H1 (cell line): ENCODE measurements at regions not wholly inside any gene's neighbourhood (a gene's known extent, or its start where the extent isn't known, plus 50 kb on each side); places are given as distances from the start of the nearest gene placed in this dataset.

Experiments
- CTCF ChIA-PET: fragments of 300-600 bp; sonication (Branson Sonifier 250); formaldehyde crosslinking; loops from one replicate; lab custom pipeline; 2021; ENCODE audit not compliant: partially characterized antibody; lab: Charles Lee
- POLR2A ChIA-PET: fragments of 300-600 bp; sonication (Branson Sonifier 250); formaldehyde crosslinking; loops from one replicate; lab custom pipeline; 2021; ENCODE audit warnings: inconsistent platforms; ENCODE audit not compliant: partially characterized antibody; lab: Charles Lee
- DNase-seq, 2 experiments: peaks; one replicate each; pipeline versions ENCODE4 v3.0.0 to v3.0.0-alpha.2; 2010 to 2022; ENCODE audit warnings: low spot score in 2 of 2, low read depth in 1 of 2, mixed read lengths in 1 of 2
- FAIRE-seq: peaks from 2 replicates; lab custom pipeline; 2011; peaks lifted over from hg19 to GRCh38; lab: Jason Lieb, UNC
- H2AFZ ChIP-seq: 2 replicates; pipeline ENCODE4 v1.8.1; 2012; ENCODE audit warnings: low read length, inconsistent platforms
- H2AK5ac ChIP-seq: 2 replicates; pipeline ENCODE4 v1.6.1; 2013; ENCODE audit warnings: low read depth, low read length
- H2BK120ac ChIP-seq: replicated peaks from 2 replicates; pipeline ENCODE3; 2013; ENCODE audit warnings: low read depth, low read length, inconsistent platforms
- H2BK12ac ChIP-seq: 2 replicates; pipeline ENCODE4 v1.6.1; 2013; ENCODE audit warnings: low read depth, low read length
- H2BK15ac ChIP-seq: 2 replicates; pipeline ENCODE4 v1.6.1; 2013; ENCODE audit warnings: low read length
- H2BK20ac ChIP-seq: 2 replicates; pipeline ENCODE4 v1.6.1; 2013; ENCODE audit warnings: low read length
- H2BK5ac ChIP-seq: 2 replicates; pipeline ENCODE4 v1.6.1; 2013; ENCODE audit warnings: low read depth, low read length
- H3K14ac ChIP-seq: 2 replicates; pipeline ENCODE4 v1.6.1; 2013; ENCODE audit warnings: inconsistent platforms; ENCODE audit not compliant: insufficient read length
- H3K18ac ChIP-seq: 2 replicates; pipeline ENCODE4 v1.6.1; 2013; ENCODE audit warnings: low read length; ENCODE audit errors: extremely low read depth
- H3K23ac ChIP-seq: 2 replicates; pipeline ENCODE4 v1.6.1; 2013; ENCODE audit warnings: inconsistent platforms; ENCODE audit not compliant: insufficient read length
- H3K23me2 ChIP-seq: 2 replicates; pipeline ENCODE4 v1.6.1; 2013; ENCODE audit warnings: low read depth, low read length
- H3K27ac ChIP-seq: 2 replicates; pipeline ENCODE4 v1.6.1; 2011; ENCODE audit warnings: low read depth, low read length, inconsistent platforms
- H3K27me3 ChIP-seq, 4 experiments: replicated peaks in 1 of 4; 1 replicate in 1 of 4; 2 replicates in 3 of 4; pipeline versions ENCODE4 v1.6.1 to v1.8.1; 2011 to 2013; ENCODE audit warnings: low read length in 3 of 4, mild to moderate bottlenecking in 3 of 4, inconsistent platforms in 2 of 4, mixed read lengths in 2 of 4, moderate library complexity in 1 of 4; ENCODE audit not compliant: control insufficient read depth in 3 of 4, insufficient read depth in 3 of 4; ENCODE audit errors: extremely low read depth in 1 of 4
- H3K36me3 ChIP-seq, 4 experiments: 2 replicates each; pipeline versions ENCODE4 v1.6.1 to v1.8.1; 2011 to 2013; ENCODE audit warnings: mild to moderate bottlenecking in 4 of 4, low read length in 3 of 4, moderate library complexity in 2 of 4, control low read depth in 1 of 4, inconsistent platforms in 1 of 4; ENCODE audit not compliant: insufficient read depth in 4 of 4, control insufficient read depth in 2 of 4
- H3K4ac ChIP-seq: replicated peaks from 2 replicates; pipeline ENCODE3; 2013; ENCODE audit warnings: low read length, low read depth, mixed read lengths, inconsistent platforms; ENCODE audit not compliant: insufficient read length
- H3K4me1 ChIP-seq, 4 experiments: replicated peaks in 1 of 4; 1 replicate in 1 of 4; 2 replicates in 3 of 4; pipeline versions ENCODE4 v1.6.1 to v1.8.1; 2011 to 2013; ENCODE audit warnings: low read length in 3 of 4, inconsistent platforms in 2 of 4, mixed read lengths in 1 of 4; ENCODE audit not compliant: insufficient read depth in 4 of 4, control insufficient read depth in 3 of 4
- H3K4me2 ChIP-seq, 2 experiments: 2 replicates each; pipeline versions ENCODE4 v1.6.1 to v1.8.1; 2011 to 2013; ENCODE audit warnings: low read depth in 2 of 2, low read length in 2 of 2, control low read depth in 1 of 2, inconsistent platforms in 1 of 2, mild to moderate bottlenecking in 1 of 2; ENCODE audit not compliant: insufficient read depth in 1 of 2
- H3K4me3 ChIP-seq, 4 experiments: fragments of 200-600, 300-600 bp in 1 of 4; sonication (generic), shearing (Covaris generic), sonication (Bioruptor Twin) in 1 of 4; 2 replicates each; pipeline versions ENCODE4 v1.5.1 to v1.8.1; 2011 to 2016; ENCODE audit warnings: low read length in 4 of 4, low read depth in 3 of 4, control low read depth in 2 of 4, inconsistent platforms in 2 of 4, mild to moderate bottlenecking in 2 of 4, mixed read lengths in 1 of 4, moderate library complexity in 1 of 4; ENCODE audit not compliant: insufficient read depth in 2 of 4; ENCODE audit errors: extremely low read depth in 1 of 4
- H3K56ac ChIP-seq: replicated peaks from 2 replicates; pipeline ENCODE3; 2013; ENCODE audit warnings: low read depth, mild to moderate bottlenecking, mixed read lengths, low read length, inconsistent platforms; ENCODE audit not compliant: insufficient read length
- H3K79me1 ChIP-seq: 2 replicates; pipeline ENCODE4 v1.6.1; 2013; ENCODE audit warnings: low read depth, low read length, control low read depth
- H3K79me2 ChIP-seq, 2 experiments: 2 replicates each; pipeline versions ENCODE4 v1.6.1 to v1.8.1; 2012 to 2013; ENCODE audit warnings: low read length in 2 of 2, mild to moderate bottlenecking in 2 of 2, inconsistent platforms in 1 of 2; ENCODE audit not compliant: insufficient read depth in 2 of 2, control insufficient read depth in 1 of 2
- H3K9ac ChIP-seq, 4 experiments: replicated peaks in 1 of 4; 1 replicate in 1 of 4; 2 replicates in 3 of 4; pipeline versions ENCODE4 v1.6.1 to v1.8.1; 2011 to 2013; ENCODE audit warnings: low read depth in 3 of 4, low read length in 3 of 4, control low read depth in 2 of 4, mild to moderate bottlenecking in 2 of 4, moderate library complexity in 2 of 4, inconsistent platforms in 1 of 4; ENCODE audit errors: extremely low read depth in 1 of 4
- H3K9me3 ChIP-seq, 2 experiments: 2 replicates each; pipeline versions ENCODE4 v1.6.1 to v1.8.1; 2012 to 2013; ENCODE audit warnings: mild to moderate bottlenecking in 2 of 2, moderate library complexity in 2 of 2, control low read depth in 1 of 2, inconsistent platforms in 1 of 2, low read depth in 1 of 2, low read length in 1 of 2, mixed read lengths in 1 of 2; ENCODE audit not compliant: insufficient read depth in 2 of 2
- H4K20me1 ChIP-seq, 2 experiments: replicated peaks in 1 of 2; 2 replicates each; pipeline versions ENCODE3 to v1.8.1; 2011 to 2013; ENCODE audit warnings: inconsistent platforms in 2 of 2, low read length in 2 of 2, mild to moderate bottlenecking in 1 of 2; ENCODE audit not compliant: insufficient read depth in 2 of 2, control insufficient read depth in 1 of 2
- H4K5ac ChIP-seq: 2 replicates; pipeline ENCODE4 v1.6.1; 2013; ENCODE audit warnings: low read length, low read depth, mixed read lengths, inconsistent platforms; ENCODE audit not compliant: insufficient read length
- H4K8ac ChIP-seq: 2 replicates; pipeline ENCODE4 v1.8.0; 2013; ENCODE audit warnings: mild to moderate bottlenecking, moderate library complexity, low read length, inconsistent platforms; ENCODE audit not compliant: insufficient read depth; ENCODE audit errors: extremely low read depth
- H4K91ac ChIP-seq: replicated peaks from 2 replicates; pipeline ENCODE3; 2013; ENCODE audit warnings: low read length, mixed read lengths, inconsistent platforms; ENCODE audit not compliant: insufficient read length
- E2F6 ChIP-seq: IDR thresholded peaks from 2 replicates; pipeline ENCODE4 v1.6.1; 2012; ENCODE audit warnings: inconsistent platforms
- FOSL1 ChIP-seq: IDR thresholded peaks from 2 replicates; pipeline ENCODE4 v1.6.1; 2011; ENCODE audit warnings: mild to moderate bottlenecking, low read depth, low read length, moderate library complexity; ENCODE audit not compliant: insufficient read depth
- JUN ChIP-seq: IDR thresholded peaks from 2 replicates; pipeline ENCODE4 v1.6.1; 2011; ENCODE audit warnings: low read depth, mild to moderate bottlenecking, improper control_type of control experiment, low read length
- SAP30 ChIP-seq: fragments of 300-600 bp; sonication (generic); IDR thresholded peaks from 2 replicates; pipeline ENCODE4 v1.7.1; 2012; ENCODE audit warnings: low read length, moderate library complexity, mild to moderate bottlenecking, inconsistent platforms; ENCODE audit not compliant: insufficient read depth, insufficient replicate concordance
- SRF ChIP-seq: IDR thresholded peaks from 2 replicates; pipeline ENCODE4 v1.6.1; 2011; ENCODE audit warnings: mild to moderate bottlenecking, low read depth, low read length, moderate library complexity
- WGBS, 2 experiments: shearing (Covaris generic) in 1 of 2; methylation state at CpG; one replicate each; pipeline versions ENCODE4 v1.1.6 to v1.1.7; 2013 to 2015; ENCODE audit warnings: low lambda C conversion rate in 2 of 2, mixed read lengths in 2 of 2, inconsistent platforms in 1 of 2, low coverage in 1 of 2, missing lambda C conversion rate in 1 of 2; ENCODE audit not compliant: insufficient replicate concordance in 2 of 2, insufficient coverage in 1 of 2, insufficient read length in 1 of 2; ENCODE audit errors: extremely low coverage in 1 of 2, missing lambda C conversion rate in 1 of 2; 5-methylcytosine and 5-hydroxymethylcytosine counted together

GRCh38 chr3:86793786-86794185 lies 197.2 kb downstream of the VGLL3 start:
- Histone ChIP-seq H3K4ac (no peak overlapping the region), H3K14ac (no peak overlapping the region), H2BK15ac (no peak overlapping the region), H4K8ac (no peak overlapping the region), H3K9me3 (no peaks in the 10 kb centered on the region), H4K91ac (no peak overlapping the region), H3K4me2 (peak overlapping the region in 1 of 2 experiments; percentile 27; a peak in 1 of 4 replicates), H4K5ac (no peak overlapping the region), H3K79me1 (no peaks in the 10 kb centered on the region), H3K4me3 (no peak overlapping the region), H2BK5ac (no peak overlapping the region), H3K23me2 (no peaks in the 10 kb centered on the region; the same call in 1 of the 2 replicates), H2BK12ac (no peak overlapping the region), H3K27ac (no peak overlapping the region), H2AK5ac (no peak overlapping the region), H3K4me1 (peaks cover 0 to 9% (median 4%) of the 10 kb centered on the region in 4 experiments; a peak in 2 of 7 replicates), H3K18ac (no peak overlapping the region), H3K27me3 (no peaks in the 10 kb centered on the region), H3K23ac (no peak overlapping the region), H2BK20ac (no peak overlapping the region), H2AFZ (no peak overlapping the region), H3K56ac (no peak overlapping the region), H4K20me1 (no peaks in the 10 kb centered on the region), H2BK120ac (no peak overlapping the region), H3K79me2 (no peaks in the 10 kb centered on the region), H3K9ac (no peak overlapping the region), H3K36me3 (no peaks in the 10 kb centered on the region)
- WGBS, 2 experiments = 80% methylated on average over 1 of the region's 1 CpG; no CpG with 5 or more reads in 1 of the 2 experiments
- POLR2A ChIA-PET = no interaction called here
- TF ChIP-seq E2F6 (no peak), SRF (peak; percentile 94), JUN (0 out of 2 replicates have a peak, but pooled peaks have one; percentile 16), SAP30 (no peak), FOSL1 (no peak)
- no peak for FAIRE-seq
- peak in 1 of 2 experiments; percentile 5 for DNase-seq
- CTCF ChIA-PET = no interaction called here
